CD4-positive, alpha-beta T cell treated with Interleukin-6 for 4 hours (primary cell): ENCODE measurements at regions not wholly inside any gene's neighbourhood (a gene's known extent, or its start where the extent isn't known, plus 50 kb on each side); places are given as distances from the start of the nearest gene placed in this dataset.
"Not testable (repeated sequence)": the region's sequence is repeated elsewhere in the genome, so short reads cannot be mapped to it uniquely, and the experiment has no call there.

Experiments used
- DNase-seq: peaks from one replicate; pipeline ENCODE4 v3.0.0-alpha.2; 2020; ENCODE audit warnings: mixed read lengths

- not testable (repeated sequence) for DNase-seq
These were observed 473.1 kb downstream of the RNF144A start for GRCh38 chr2:7390311-7390710.

- DNase-seq = no peak
These were observed 475.0 kb downstream of the RNF144A start for GRCh38 chr2:7392076-7392787.

GRCh38 chr2:7394195-7394594, 477.0 kb downstream of the RNF144A start:
- DNase-seq = no peak

- DNase-seq = no peak
These were observed 483.4 kb downstream of the RNF144A start for GRCh38 chr2:7400628-7401027.

- no peak for DNase-seq
These were observed 486.0 kb downstream of the RNF144A start for GRCh38 chr2:7403092-7403775.

GRCh38 chr2:7405861-7406715, 488.9 kb downstream of the RNF144A start:
- DNase-seq = no peak

GRCh38 chr2:7407001-7407400, 489.8 kb downstream of the RNF144A start:
- no peak for DNase-seq

GRCh38 chr2:7407906-7408680, 490.9 kb downstream of the RNF144A start:
- DNase-seq = no peak

GRCh38 chr2:7411691-7412090, 494.5 kb downstream of the RNF144A start:
- no peak for DNase-seq

- DNase-seq = no peak
These were observed 500.9 kb downstream of the RNF144A start for GRCh38 chr2:7417845-7418742.

- no peak for DNase-seq
These were observed 502.0 kb downstream of the RNF144A start for GRCh38 chr2:7419186-7419585.

GRCh38 chr2:7419814-7420311, 502.7 kb downstream of the RNF144A start:
- DNase-seq = no peak

GRCh38 chr2:7420530-7420929, 503.3 kb downstream of the RNF144A start:
- no peak for DNase-seq

- no peak for DNase-seq
These were observed 507.3 kb downstream of the RNF144A start for GRCh38 chr2:7424481-7424880.

- DNase-seq = peak; percentile 23
These were observed 510.3 kb downstream of the RNF144A start for GRCh38 chr2:7427293-7428060.

- no peak for DNase-seq
These were observed 511.4 kb downstream of the RNF144A start for GRCh38 chr2:7428454-7429204.

- DNase-seq = no peak
These were observed 512.5 kb downstream of the RNF144A start for GRCh38 chr2:7429733-7430132.

- DNase-seq = peak; percentile 31
These were observed 513.2 kb downstream of the RNF144A start for GRCh38 chr2:7430421-7430868.

- DNase-seq = peak; percentile 54
These were observed 513.8 kb downstream of the RNF144A start for GRCh38 chr2:7430869-7431641.
